HG02973 (cell line): ENCODE measurements at regions not wholly inside any gene's neighbourhood (a gene's known extent, or its start where the extent isn't known, plus 50 kb on each side); places are given as distances from the start of the nearest gene placed in this dataset.
"Not testable (repeated sequence)": the region's sequence is repeated elsewhere in the genome, so short reads cannot be mapped to it uniquely, and the experiment has no call there.

ENCODE experiments used
- ATAC-seq: cut with Tn5 transposase; IDR thresholded peaks from one replicate; pipeline ENCODE4 v1.9.1; 2021; ENCODE audit warnings: moderate library complexity; ENCODE audit not compliant: unreplicated experiment

GRCh38 chr12:84159260-84159659 lies 753.3 kb downstream of the SLC6A15 start:
- ATAC-seq: no peak

- ATAC-seq: no peak
These were observed 755.4 kb downstream of the SLC6A15 start for GRCh38 chr12:84157170-84157569.

- not testable (repeated sequence) for ATAC-seq
These were observed 757.3 kb downstream of the SLC6A15 start for GRCh38 chr12:84154991-84155930.

- not testable (repeated sequence) for ATAC-seq
These were observed 758.1 kb downstream of the SLC6A15 start for GRCh38 chr12:84154439-84154990.

GRCh38 chr12:84150201-84150600 lies 762.4 kb downstream of the SLC6A15 start:
- no peak for ATAC-seq

GRCh38 chr12:84148335-84148734 lies 764.3 kb downstream of the SLC6A15 start:
- ATAC-seq: no peak

GRCh38 chr12:84136862-84137367 lies 775.7 kb downstream of the SLC6A15 start:
- ATAC-seq: no peak

GRCh38 chr12:84135586-84136279 lies 776.9 kb downstream of the SLC6A15 start:
- ATAC-seq: no peak

- ATAC-seq: no peak
These were observed 777.7 kb downstream of the SLC6A15 start for GRCh38 chr12:84134797-84135366.

GRCh38 chr12:84131076-84131475 lies 781.5 kb downstream of the SLC6A15 start:
- no peak for ATAC-seq

- no peak for ATAC-seq
These were observed 784.2 kb downstream of the SLC6A15 start for GRCh38 chr12:84128117-84128991.

- no peak for ATAC-seq
These were observed 788.4 kb downstream of the SLC6A15 start for GRCh38 chr12:84124211-84124610.

- no peak for ATAC-seq
These were observed 795.4 kb downstream of the SLC6A15 start for GRCh38 chr12:84117190-84117589.

GRCh38 chr12:84113666-84114065 lies 798.9 kb downstream of the SLC6A15 start:
- no peak for ATAC-seq

GRCh38 chr12:84103886-84104285 lies 808.7 kb downstream of the SLC6A15 start:
- not testable (repeated sequence) for ATAC-seq

GRCh38 chr12:84101963-84102362 lies 810.6 kb downstream of the SLC6A15 start:
- ATAC-seq: not testable (repeated sequence)

GRCh38 chr12:84099591-84099990 lies 813.0 kb downstream of the SLC6A15 start:
- ATAC-seq: not testable (repeated sequence)

- ATAC-seq: no peak
These were observed 820.9 kb downstream of the SLC6A15 start for GRCh38 chr12:84091651-84092050.

- ATAC-seq: no peak
These were observed 823.2 kb downstream of the SLC6A15 start for GRCh38 chr12:84089356-84089755.

GRCh38 chr12:84085046-84085445 lies 827.6 kb downstream of the SLC6A15 start:
- no peak for ATAC-seq
